Keratinocyte (primary cell): ENCODE measurements at regions not wholly inside any gene's neighbourhood (a gene's known extent, or its start where the extent isn't known, plus 50 kb on each side); places are given as distances from the start of the nearest gene placed in this dataset.
"Not testable (repeated sequence)": the region's sequence is repeated elsewhere in the genome, so short reads cannot be mapped to it uniquely, and the experiment has no call there.

ENCODE experiments used
- DNase-seq: peaks from one replicate; pipeline ENCODE4 v3.0.0-alpha.2; 2011; ENCODE audit warnings: low read depth, missing footprints, low spot score
- FAIRE-seq: peaks from 2 replicates; lab custom pipeline; 2011; peaks lifted over from hg19 to GRCh38; lab: Jason Lieb, UNC
- H2AFZ ChIP-seq: 2 replicates; pipeline ENCODE4 v1.6.0; 2012; ENCODE audit warnings: low read length, control low read depth, inconsistent platforms; ENCODE audit not compliant: control insufficient read depth
- H3K27ac ChIP-seq: 2 replicates; pipeline ENCODE4 v1.5.1; 2011; ENCODE audit warnings: low read length; ENCODE audit not compliant: control insufficient read depth, insufficient read depth
- H3K27me3 ChIP-seq: 3 replicates; pipeline ENCODE4 v1.6.0; 2011; ENCODE audit warnings: low read length; ENCODE audit not compliant: control insufficient read depth, insufficient read depth; ENCODE audit errors: extremely low read depth
- H3K36me3 ChIP-seq, 2 experiments: 2 replicates in 1 of 2; 3 replicates in 1 of 2; pipeline ENCODE4 v1.5.1; 2011; ENCODE audit warnings: low read length in 2 of 2, mild to moderate bottlenecking in 1 of 2; ENCODE audit not compliant: control insufficient read depth in 2 of 2, insufficient read depth in 2 of 2; ENCODE audit errors: extremely low read depth in 1 of 2
- H3K4me1 ChIP-seq: 3 replicates; pipeline ENCODE4 v1.5.1; 2011; ENCODE audit warnings: low read length; ENCODE audit not compliant: control insufficient read depth, insufficient read depth; ENCODE audit errors: extremely low read depth
- H3K4me2 ChIP-seq: 3 replicates; pipeline ENCODE4 v1.6.0; 2011; ENCODE audit warnings: low read depth, low read length; ENCODE audit not compliant: control insufficient read depth, insufficient read depth; ENCODE audit errors: extremely low read depth
- H3K4me3 ChIP-seq, 3 experiments: fragments of 200-600 bp in 1 of 3; sonication (generic) in 1 of 3; 2 replicates in 2 of 3; 3 replicates in 1 of 3; pipeline ENCODE4 v1.5.1; 2011 to 2016; ENCODE audit warnings: low read length in 3 of 3, mild to moderate bottlenecking in 3 of 3, control low read depth in 2 of 3, inconsistent platforms in 1 of 3, low read depth in 1 of 3, mixed read lengths in 1 of 3, mixed run types in 1 of 3, moderate library complexity in 1 of 3; ENCODE audit not compliant: control insufficient read depth in 2 of 3, insufficient read depth in 2 of 3; ENCODE audit errors: extremely low read depth in 1 of 3
- H3K79me2 ChIP-seq: 2 replicates; pipeline ENCODE4 v1.6.0; 2012; ENCODE audit warnings: low read length; ENCODE audit not compliant: control insufficient read depth, insufficient read depth
- H3K9ac ChIP-seq: 3 replicates; pipeline ENCODE4 v1.6.0; 2011; ENCODE audit warnings: low read length; ENCODE audit not compliant: control insufficient read depth, insufficient read depth; ENCODE audit errors: extremely low read depth
- H3K9me1 ChIP-seq: 3 replicates; pipeline ENCODE4 v1.6.0; 2011; ENCODE audit warnings: low read length; ENCODE audit not compliant: control insufficient read depth, insufficient read depth; ENCODE audit errors: extremely low read depth
- H3K9me3 ChIP-seq: 2 replicates; pipeline ENCODE4 v1.5.1; 2012; ENCODE audit warnings: low read depth, low read length; ENCODE audit not compliant: control insufficient read depth
- H4K20me1 ChIP-seq: 3 replicates; pipeline ENCODE4 v1.6.0; 2011; ENCODE audit warnings: low read length; ENCODE audit not compliant: control insufficient read depth, insufficient read depth; ENCODE audit errors: extremely low read depth
- CTCF ChIP-seq, 3 experiments: IDR thresholded peaks in 1 of 3; conservative IDR thresholded peaks in 1 of 3; optimal IDR thresholded peaks in 1 of 3; 2 replicates in 2 of 3; 3 replicates in 1 of 3; pipeline versions ENCODE3 to v1.5.1; 2011; ENCODE audit warnings: low read length in 3 of 3, mild to moderate bottlenecking in 3 of 3, moderate library complexity in 2 of 3, control low read depth in 1 of 3, inconsistent platforms in 1 of 3; ENCODE audit not compliant: insufficient read depth in 2 of 3; ENCODE audit errors: extremely low read depth in 1 of 3
- EZH2 ChIP-seq: IDR thresholded peaks from one replicate; pipeline ENCODE4 v1.6.1; 2012; ENCODE audit warnings: inconsistent platforms, mild to moderate bottlenecking, low read length, moderate library complexity
- dilution Hi-C: fragments of 300-500 bp; cut with MboI; formaldehyde crosslinking; loops from one replicate; pipeline ENCODE4 v1.7.0; 2020; ENCODE audit warnings: low sequenced_read_pairs; ENCODE audit not compliant: extremely low pct_ligation_motif_present

- DNase-seq (no peak), FAIRE-seq (no peak)
- Histone ChIP-seq H3K27me3 (no peaks in the 10 kb centered on the region), H2AFZ (no peak overlapping the region), H3K4me3 (no peak overlapping the region), H3K36me3 (peaks cover 0 to 2% of the 10 kb centered on the region in 2 experiments), H4K20me1 (no peaks in the 10 kb centered on the region), H3K27ac (no peak overlapping the region), H3K9me3 (no peaks in the 10 kb centered on the region), H3K4me2 (no peak overlapping the region), H3K4me1 (no peaks in the 10 kb centered on the region), H3K79me2 (no peaks in the 10 kb centered on the region), H3K9me1 (no peaks in the 10 kb centered on the region), H3K9ac (no peak overlapping the region)
- dilution Hi-C loops: no loop called here
- TF ChIP-seq EZH2: no peak
- TF ChIP-seq CTCF (optimal IDR thresholded peaks at IDR 0.05 in 1 of 3, IDR thresholded peaks at IDR 0.05 in 1 of 3, conservative IDR thresholded peaks at IDR 0.05 in 1 of 3; ENCODE audit: extremely low read depth in 1 of 3, insufficient read depth in 2 of 3, low read length in 3 of 3): no peak
These were observed 245.0 kb downstream of the UTRN start for GRCh38 chr6:144530118-144530517.

- H3K9me3 ChIP-seq, H3K27me3 ChIP-seq, H3K79me2 ChIP-seq, H4K20me1 ChIP-seq, H3K9ac ChIP-seq, H3K9me1 ChIP-seq, H3K4me2 ChIP-seq, H3K4me3 ChIP-seq, DNase-seq, FAIRE-seq, dilution Hi-C loops, H3K27ac ChIP-seq, H2AFZ ChIP-seq, H3K36me3 ChIP-seq, H3K4me1 ChIP-seq: not testable (repeated sequence)
These were observed 247.1 kb downstream of the UTRN start for GRCh38 chr6:144532238-144532637.

- DNase-seq (no peak), FAIRE-seq (peak; percentile 44)
- no peaks in the 10 kb centered on the region for H3K79me2 ChIP-seq
- H3K9me1 ChIP-seq: no peaks in the 10 kb centered on the region
- peaks cover 0 to 2% of the 10 kb centered on the region in 2 experiments for H3K36me3 ChIP-seq
- dilution Hi-C loops: no loop called here
- no peaks in the 10 kb centered on the region for H3K9me3 ChIP-seq
- H3K9ac ChIP-seq: no peak overlapping the region
- H4K20me1 ChIP-seq: no peaks in the 10 kb centered on the region
- no peaks in the 10 kb centered on the region for H3K27me3 ChIP-seq
- H2AFZ ChIP-seq: no peak overlapping the region
- H3K4me1 ChIP-seq: no peaks in the 10 kb centered on the region
- H3K27ac ChIP-seq: no peak overlapping the region
- no peak for TF ChIP-seq CTCF (optimal IDR thresholded peaks at IDR 0.05 in 1 of 3, IDR thresholded peaks at IDR 0.05 in 1 of 3, conservative IDR thresholded peaks at IDR 0.05 in 1 of 3; ENCODE audit: extremely low read depth in 1 of 3, insufficient read depth in 2 of 3, low read length in 3 of 3)
- TF ChIP-seq EZH2: no peak
- no peak overlapping the region for H3K4me2 ChIP-seq
- no peak overlapping the region for H3K4me3 ChIP-seq
These were observed 249.0 kb downstream of the UTRN start for GRCh38 chr6:144534180-144534579.
